GM19240 (cell line): ENCODE measurements at regions not wholly inside any gene's neighbourhood (a gene's known extent, or its start where the extent isn't known, plus 50 kb on each side); places are given as distances from the start of the nearest gene placed in this dataset.

Experiments used
- DNase-seq: peaks from one replicate; pipeline ENCODE4 v3.0.0; 2011; ENCODE audit warnings: low spot score; ENCODE audit not compliant: insufficient read length

- no peak for DNase-seq
These were observed 187.9 kb upstream of the GMDS start for GRCh38 chr6:2433266-2433665.

GRCh38 chr6:2432292-2432691 is 186.9 kb upstream of the GMDS start:
- DNase-seq = no peak

- DNase-seq = no peak
These were observed 185.2 kb upstream of the GMDS start for GRCh38 chr6:2430612-2431011.

GRCh38 chr6:2429460-2429859 is 184.1 kb upstream of the GMDS start:
- no peak for DNase-seq

GRCh38 chr6:2429032-2429431 is 183.6 kb upstream of the GMDS start:
- no peak for DNase-seq

GRCh38 chr6:2426561-2427340 is 181.3 kb upstream of the GMDS start:
- DNase-seq = no peak

- no peak for DNase-seq
These were observed 170.8 kb upstream of the GMDS start for GRCh38 chr6:2416128-2416712.

GRCh38 chr6:2414885-2415547 is 169.6 kb upstream of the GMDS start:
- no peak for DNase-seq

- no peak for DNase-seq
These were observed 167.3 kb upstream of the GMDS start for GRCh38 chr6:2412731-2413130.

- DNase-seq = no peak
These were observed 165.4 kb upstream of the GMDS start for GRCh38 chr6:2410656-2411380.

- DNase-seq = no peak
These were observed 162.1 kb upstream of the GMDS start for GRCh38 chr6:2407525-2407924.

- DNase-seq = no peak
These were observed 159.0 kb upstream of the GMDS start for GRCh38 chr6:2404211-2404929.

- DNase-seq = no peak
These were observed 158.1 kb upstream of the GMDS start for GRCh38 chr6:2403546-2403945.

GRCh38 chr6:2396846-2397630 is 151.6 kb upstream of the GMDS start:
- no peak for DNase-seq

- DNase-seq = no peak
These were observed 150.7 kb upstream of the GMDS start for GRCh38 chr6:2396042-2396657.

GRCh38 chr6:2388554-2389324 is 143.3 kb upstream of the GMDS start:
- DNase-seq = no peak

GRCh38 chr6:2387445-2387844 is 142.0 kb upstream of the GMDS start:
- no peak for DNase-seq

- no peak for DNase-seq
These were observed 140.1 kb upstream of the GMDS start for GRCh38 chr6:2385471-2385983.

GRCh38 chr6:2384528-2384927 is 139.1 kb upstream of the GMDS start:
- DNase-seq = no peak
